Right lobe of liver (tissue), 4 donors: ENCODE measurements at regions not wholly inside any gene's neighbourhood (a gene's known extent, or its start where the extent isn't known, plus 50 kb on each side); places are given as distances from the start of the nearest gene placed in this dataset.

Source experiments
- CTCF ChIP-seq, 4 donors: fragments of 200-600 bp in 3 of 4; fragments of 450-650 bp in 1 of 4; IDR thresholded peaks; one replicate each; pipeline versions ENCODE4 v1.5.1 to v1.8.0; 2016 to 2022; ENCODE audit warnings: antibody characterized with exemption in 4 of 4, mild to moderate bottlenecking in 2 of 4
- POLR2A ChIP-seq: fragments of 450-650 bp; IDR thresholded peaks from one replicate; pipeline ENCODE4 v1.6.1; 2017; ENCODE audit warnings: antibody characterized with exemption, mild to moderate bottlenecking
- donor health status: DM: no; HTN: no; CAD: no.
- donor health status: DM: no; HTN: no; CAD: no.
- donor health status: DM: no; HTN: yes; CAD: no.

- TF ChIP-seq CTCF (IDR thresholded peaks at IDR 0.05) = no peak
- no peak for TF ChIP-seq POLR2A
Measured at GRCh38 chr9:80117031-80117430, 545.3 kb downstream of the TLE4 start.
